HG03442 (cell line): ENCODE measurements at regions not wholly inside any gene's neighbourhood (a gene's known extent, or its start where the extent isn't known, plus 50 kb on each side); places are given as distances from the start of the nearest gene placed in this dataset.
"Not testable (repeated sequence)": the region's sequence is repeated elsewhere in the genome, so short reads cannot be mapped to it uniquely, and the experiment has no call there.

Experiments used
- ATAC-seq: cut with Tn5 transposase; IDR thresholded peaks from one replicate; pipeline ENCODE4 v1.9.1; 2021; ENCODE audit warnings: mild to moderate bottlenecking, moderate library complexity; ENCODE audit not compliant: unreplicated experiment

GRCh38 chr19:28076628-28077027 is 1136.3 kb downstream of the UQCRFS1 start:
- ATAC-seq, result no peak

GRCh38 chr19:28075229-28075628 is 1137.7 kb downstream of the UQCRFS1 start:
- no peak for ATAC-seq

- ATAC-seq, result peak; percentile 68
Measured at GRCh38 chr19:28074773-28075172, 1138.2 kb downstream of the UQCRFS1 start.

- no peak for ATAC-seq
Measured at GRCh38 chr19:28067882-28068281, 1145.1 kb downstream of the UQCRFS1 start.

- no peak for ATAC-seq
Measured at GRCh38 chr19:28066988-28067387, 1146.0 kb downstream of the UQCRFS1 start.

- no peak for ATAC-seq
Measured at GRCh38 chr19:28066161-28066560, 1146.8 kb downstream of the UQCRFS1 start.

GRCh38 chr19:28065026-28065425 is 1147.9 kb downstream of the UQCRFS1 start:
- ATAC-seq, result no peak

GRCh38 chr19:28063702-28064101 is 1149.2 kb downstream of the UQCRFS1 start:
- ATAC-seq, result no peak

GRCh38 chr19:28061111-28061510 is 1151.8 kb downstream of the UQCRFS1 start:
- no peak for ATAC-seq

- ATAC-seq, result not testable (repeated sequence)
Measured at GRCh38 chr19:28057026-28057425, 1155.9 kb downstream of the UQCRFS1 start.

- ATAC-seq, result no peak
Measured at GRCh38 chr19:28051047-28051446, 1161.9 kb downstream of the UQCRFS1 start.

- no peak for ATAC-seq
Measured at GRCh38 chr19:28049875-28050274, 1163.1 kb downstream of the UQCRFS1 start.

GRCh38 chr19:28046932-28047331 is 1166.0 kb downstream of the UQCRFS1 start:
- no peak for ATAC-seq

- no peak for ATAC-seq
Measured at GRCh38 chr19:28045621-28046020, 1167.3 kb downstream of the UQCRFS1 start.

GRCh38 chr19:28044477-28044876 is 1168.5 kb downstream of the UQCRFS1 start:
- no peak for ATAC-seq

GRCh38 chr19:28042516-28042915 is 1170.4 kb downstream of the UQCRFS1 start:
- no peak for ATAC-seq

- ATAC-seq, result no peak
Measured at GRCh38 chr19:28039677-28040381, 1173.1 kb downstream of the UQCRFS1 start.

- ATAC-seq, result no peak
Measured at GRCh38 chr19:28037186-28037585, 1175.8 kb downstream of the UQCRFS1 start.

GRCh38 chr19:28036486-28036885 is 1176.5 kb downstream of the UQCRFS1 start:
- no peak for ATAC-seq

GRCh38 chr19:28034936-28035335 is 1178.0 kb downstream of the UQCRFS1 start:
- no peak for ATAC-seq

GRCh38 chr19:28028881-28029444 is 1184.0 kb downstream of the UQCRFS1 start:
- no peak for ATAC-seq

GRCh38 chr19:28027116-28027515 is 1185.8 kb downstream of the UQCRFS1 start:
- ATAC-seq, result no peak

GRCh38 chr19:28026636-28027035 is 1186.3 kb downstream of the UQCRFS1 start:
- ATAC-seq, result no peak
